ENCODE measurements at regions not wholly inside any gene's neighbourhood (a gene's known extent, or its start where the extent isn't known, plus 50 kb on each side); places are given as distances from the start of the nearest gene placed in this dataset.
A peak's percentile ranks its signal among the peaks of the same experiment; 100 is the strongest.

GRCh38 chr2:6222296-6222695 lies 530.1 kb downstream of the SOX11 start:
- Mint-ChIP-seq H3K36me3 (ENCODE audit: unreplicated experiment) (peaks cover 6% of the 10 kb centered on the region), H3K4me1 (ENCODE audit: low read depth, unreplicated experiment) (peaks cover 21% of the 10 kb centered on the region), H3K9me3 (ENCODE audit: unreplicated experiment) (peaks cover 2% of the 10 kb centered on the region), H3K4me3 (ENCODE audit: unreplicated experiment) (no peak overlapping the region), H3K27ac (ENCODE audit: unreplicated experiment) (no peak overlapping the region), H3K27me3 (ENCODE audit: unreplicated experiment) (peaks cover 2% of the 10 kb centered on the region)
- TF ChIP-seq CTCF (IDR thresholded peaks at IDR 0.05; ENCODE audit: partially characterized antibody, unreplicated experiment), result no peak
- no peak for DNase-seq

- peaks cover 6% of the 10 kb centered on the region for H3K36me3 Mint-ChIP-seq (ENCODE audit: unreplicated experiment)
- no peak for TF ChIP-seq CTCF (IDR thresholded peaks at IDR 0.05; ENCODE audit: partially characterized antibody, unreplicated experiment)
- no peak overlapping the region for H3K4me3 Mint-ChIP-seq (ENCODE audit: unreplicated experiment)
- peaks cover 2% of the 10 kb centered on the region for H3K27me3 Mint-ChIP-seq (ENCODE audit: unreplicated experiment)
- peak overlapping the region; percentile 0 for H3K27ac Mint-ChIP-seq (ENCODE audit: unreplicated experiment)
- DNase-seq, result peak; percentile 53
- peaks cover 25% of the 10 kb centered on the region for H3K4me1 Mint-ChIP-seq (ENCODE audit: low read depth, unreplicated experiment)
- peaks cover 2% of the 10 kb centered on the region for H3K9me3 Mint-ChIP-seq (ENCODE audit: unreplicated experiment)
These were observed 532.1 kb downstream of the SOX11 start for GRCh38 chr2:6224267-6224666.

- Mint-ChIP-seq H3K4me3 (ENCODE audit: unreplicated experiment) (no peak overlapping the region), H3K27ac (ENCODE audit: unreplicated experiment) (no peak overlapping the region), H3K4me1 (ENCODE audit: low read depth, unreplicated experiment) (peaks cover 26% of the 10 kb centered on the region), H3K36me3 (ENCODE audit: unreplicated experiment) (peaks cover 6% of the 10 kb centered on the region), H3K27me3 (ENCODE audit: unreplicated experiment) (no peaks in the 10 kb centered on the region), H3K9me3 (ENCODE audit: unreplicated experiment) (peaks cover 2% of the 10 kb centered on the region)
- no peak for TF ChIP-seq CTCF (IDR thresholded peaks at IDR 0.05; ENCODE audit: partially characterized antibody, unreplicated experiment)
- no peak for DNase-seq
These were observed 536.1 kb downstream of the SOX11 start for GRCh38 chr2:6228251-6228650.

GRCh38 chr2:6231166-6231565 lies 539.0 kb downstream of the SOX11 start:
- no peak overlapping the region for H3K27ac Mint-ChIP-seq (ENCODE audit: unreplicated experiment)
- H3K27me3 Mint-ChIP-seq (ENCODE audit: unreplicated experiment), result peaks cover 10% of the 10 kb centered on the region
- no peak overlapping the region for H3K4me3 Mint-ChIP-seq (ENCODE audit: unreplicated experiment)
- no peak for TF ChIP-seq CTCF (IDR thresholded peaks at IDR 0.05; ENCODE audit: partially characterized antibody, unreplicated experiment)
- DNase-seq, result no peak
- H3K4me1 Mint-ChIP-seq (ENCODE audit: low read depth, unreplicated experiment), result peaks cover 28% of the 10 kb centered on the region
- peaks cover 10% of the 10 kb centered on the region for H3K9me3 Mint-ChIP-seq (ENCODE audit: unreplicated experiment)
- H3K36me3 Mint-ChIP-seq (ENCODE audit: unreplicated experiment), result no peaks in the 10 kb centered on the region

- Mint-ChIP-seq H3K4me3 (ENCODE audit: unreplicated experiment) (peak overlapping the region; percentile 36), H3K27me3 (ENCODE audit: unreplicated experiment) (peaks cover 10% of the 10 kb centered on the region), H3K4me1 (ENCODE audit: low read depth, unreplicated experiment) (peaks cover 27% of the 10 kb centered on the region), H3K9me3 (ENCODE audit: unreplicated experiment) (peaks cover 10% of the 10 kb centered on the region), H3K36me3 (ENCODE audit: unreplicated experiment) (no peaks in the 10 kb centered on the region), H3K27ac (ENCODE audit: unreplicated experiment) (peak overlapping the region; percentile 92)
- no peak for DNase-seq
- no peak for TF ChIP-seq CTCF (IDR thresholded peaks at IDR 0.05; ENCODE audit: partially characterized antibody, unreplicated experiment)
These were observed 541.8 kb downstream of the SOX11 start for GRCh38 chr2:6233993-6234392.

Data from glutamatergic neuron (in vitro differentiated cells).